DOHH2 (cell line): ENCODE measurements at regions not wholly inside any gene's neighbourhood (a gene's known extent, or its start where the extent isn't known, plus 50 kb on each side); places are given as distances from the start of the nearest gene placed in this dataset.

Source experiments
- H3F3A ChIP-seq: fragments of 200-600 bp; sonication (generic), shearing (Covaris generic); 2 replicates; pipeline ENCODE4 v1.6.0; 2016; ENCODE audit warnings: antibody characterized with exemption, mild to moderate bottlenecking; ENCODE audit not compliant: control insufficient read depth, insufficient read depth
- H3K27ac ChIP-seq: fragments of 200-600 bp; sonication (generic); 2 replicates; pipeline ENCODE4 v1.5.1; 2014; ENCODE audit warnings: low read depth, mild to moderate bottlenecking, low read length, moderate library complexity
- H3K27me3 ChIP-seq: fragments of 200-600 bp; sonication (generic); 2 replicates; pipeline ENCODE4 v1.6.1; 2014; ENCODE audit warnings: mild to moderate bottlenecking, low read length, mixed read lengths; ENCODE audit not compliant: control insufficient read depth
- H3K36me3 ChIP-seq: fragments of 200-600 bp; sonication (generic); 2 replicates; pipeline ENCODE4 v1.6.1; 2014; ENCODE audit warnings: mild to moderate bottlenecking, low read length, moderate library complexity, mixed read lengths; ENCODE audit not compliant: control insufficient read depth
- H3K4me1 ChIP-seq: fragments of 200-600 bp; sonication (generic); 2 replicates; pipeline ENCODE4 v1.6.1; 2014; ENCODE audit warnings: mild to moderate bottlenecking, low read length, mixed read lengths; ENCODE audit not compliant: control insufficient read depth
- H3K4me2 ChIP-seq: fragments of 200-600 bp; sonication (generic); 2 replicates; pipeline ENCODE4 v1.6.0; 2014; ENCODE audit warnings: mild to moderate bottlenecking, low read length, moderate library complexity
- H3K4me3 ChIP-seq: fragments of 200-600 bp; sonication (generic); 2 replicates; pipeline ENCODE4 v1.5.1; 2014; ENCODE audit warnings: mild to moderate bottlenecking, low read length, mixed read lengths
- H3K79me2 ChIP-seq: fragments of 200-600 bp; sonication (generic); 2 replicates; pipeline ENCODE4 v1.6.1; 2014; ENCODE audit warnings: mild to moderate bottlenecking, low read length, mixed read lengths; ENCODE audit not compliant: control insufficient read depth
- H3K9me2 ChIP-seq: fragments of 200-600 bp; sonication (generic); replicated peaks from 2 replicates; pipeline ENCODE4 v1.6.1; 2014; ENCODE audit warnings: mild to moderate bottlenecking, low read length, mixed read lengths; ENCODE audit not compliant: control insufficient read depth
- H3K9me3 ChIP-seq: fragments of 200-600 bp; sonication (generic); 2 replicates; pipeline ENCODE4 v1.6.1; 2014; ENCODE audit warnings: antibody characterized with exemption, low read length, mixed read lengths; ENCODE audit not compliant: control insufficient read depth, insufficient read depth
- H4K20me1 ChIP-seq: fragments of 200-600 bp; sonication (generic); 2 replicates; pipeline ENCODE4 v1.6.0; 2014; ENCODE audit warnings: low read depth, mild to moderate bottlenecking, antibody characterized with exemption, low read length, moderate library complexity; ENCODE audit not compliant: control insufficient read depth, insufficient read depth
- CTCF ChIP-seq: fragments of 200-600 bp; sonication (generic); IDR thresholded peaks from one replicate; pipeline ENCODE4 v1.5.1; 2014; ENCODE audit warnings: antibody characterized with exemption, mild to moderate bottlenecking, low read depth, low read length; ENCODE audit not compliant: poor library complexity, severe bottlenecking
- EZH2phosphoT487 ChIP-seq: fragments of 200-600 bp; sonication (generic); IDR thresholded peaks from 2 replicates; pipeline ENCODE4 v1.6.1; 2017; ENCODE audit warnings: borderline replicate concordance, mild to moderate bottlenecking, antibody characterized with exemption, low read length, moderate library complexity, mixed read lengths

DNA sequence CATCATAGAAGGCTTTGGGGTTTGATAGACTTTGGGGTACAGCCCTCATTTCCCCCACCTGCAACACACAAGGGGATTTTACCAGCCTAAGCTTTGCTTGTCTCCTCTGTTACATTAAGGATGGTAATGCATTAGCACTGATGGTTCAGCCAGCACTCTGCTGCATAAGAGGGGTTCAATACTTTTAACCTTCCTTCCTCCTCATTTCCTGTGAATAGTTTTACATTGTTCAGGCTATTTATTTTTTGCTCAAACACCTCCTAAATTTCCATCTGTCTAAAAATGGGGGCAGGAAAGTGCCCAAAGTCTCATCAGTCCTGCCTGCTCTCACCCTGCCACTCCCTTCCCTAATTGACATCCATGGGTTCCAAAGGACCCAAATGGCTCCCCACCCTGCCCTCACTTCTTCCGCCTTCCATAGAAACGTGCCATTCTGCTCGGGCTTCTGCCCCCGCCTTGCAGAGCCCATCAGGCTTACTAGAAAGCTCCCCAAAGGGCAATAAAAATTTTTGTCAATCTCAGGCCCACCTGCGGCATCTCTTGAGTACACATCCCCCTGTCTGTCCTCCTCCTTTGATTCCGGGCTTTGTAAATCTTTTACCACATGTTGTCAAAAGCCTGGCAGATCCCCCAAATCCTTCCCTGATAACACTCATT is 239.5 kb upstream of the SLC24A2 start:
- H3K4me1 ChIP-seq, result no peaks in the 10 kb centered on the region
- no peaks in the 10 kb centered on the region for H3K36me3 ChIP-seq
- no peaks in the 10 kb centered on the region for H3K9me2 ChIP-seq
- no peaks in the 10 kb centered on the region for H4K20me1 ChIP-seq
- no peak overlapping the region for H3K4me2 ChIP-seq
- H3K79me2 ChIP-seq, result no peaks in the 10 kb centered on the region
- H3K4me3 ChIP-seq, result no peak overlapping the region
- no peak overlapping the region for H3K27ac ChIP-seq
- no peaks in the 10 kb centered on the region for H3F3A ChIP-seq
- no peaks in the 10 kb centered on the region for H3K9me3 ChIP-seq
- no peak for TF ChIP-seq EZH2phosphoT487
- TF ChIP-seq CTCF, result no peak
- no peaks in the 10 kb centered on the region for H3K27me3 ChIP-seq

GRCh38 chr9:20023961-20024571 is 235.2 kb upstream of the SLC24A2 start:
- TF ChIP-seq EZH2phosphoT487, result no peak
- TF ChIP-seq CTCF, result no peak
- Histone ChIP-seq H3K9me3 (no peaks in the 10 kb centered on the region), H3K79me2 (no peaks in the 10 kb centered on the region), H3K36me3 (no peaks in the 10 kb centered on the region), H3K4me1 (no peaks in the 10 kb centered on the region), H4K20me1 (no peaks in the 10 kb centered on the region), H3K9me2 (no peaks in the 10 kb centered on the region), H3K4me2 (no peak overlapping the region), H3F3A (no peaks in the 10 kb centered on the region), H3K27ac (no peak overlapping the region), H3K4me3 (no peak overlapping the region), H3K27me3 (no peaks in the 10 kb centered on the region)

DNA sequence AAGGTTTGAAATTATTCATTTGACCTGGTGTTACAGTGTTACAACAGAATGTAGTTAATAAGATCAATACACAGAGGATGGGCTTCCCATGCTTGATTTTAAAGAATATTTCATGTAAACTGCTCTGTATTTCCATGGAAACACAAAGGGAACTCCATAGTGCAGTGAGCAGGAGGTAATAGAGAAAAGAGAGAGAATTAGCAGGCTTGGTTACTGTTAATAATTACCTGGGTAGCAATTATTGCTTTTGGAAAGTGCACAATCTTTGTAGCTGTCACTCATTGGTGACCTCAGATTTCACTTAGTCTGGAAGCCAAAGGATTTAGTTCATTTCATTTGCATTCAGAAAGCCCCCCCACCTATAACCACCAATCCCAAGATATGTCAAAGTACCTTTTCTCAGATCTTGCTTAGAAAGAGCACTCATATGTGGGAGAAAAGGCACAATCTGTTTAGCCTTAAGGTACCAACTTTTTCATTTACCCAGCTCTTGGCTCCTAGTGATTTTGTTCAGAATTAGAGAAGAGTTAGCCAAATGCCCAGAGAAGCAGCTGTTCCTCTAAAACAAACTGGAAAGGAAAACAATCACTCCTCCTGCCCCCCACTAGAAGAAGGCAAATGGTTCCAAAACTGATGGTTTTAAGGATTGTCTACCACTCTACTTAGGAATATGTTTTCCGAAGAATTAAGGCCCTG is 234.5 kb upstream of the SLC24A2 start:
- H3K27ac ChIP-seq, result no peak overlapping the region
- H3K4me1 ChIP-seq, result no peaks in the 10 kb centered on the region
- no peak overlapping the region for H3K4me2 ChIP-seq
- H3K9me3 ChIP-seq, result no peaks in the 10 kb centered on the region
- H3K36me3 ChIP-seq, result no peaks in the 10 kb centered on the region
- no peaks in the 10 kb centered on the region for H3K79me2 ChIP-seq
- no peak for TF ChIP-seq CTCF
- TF ChIP-seq EZH2phosphoT487, result no peak
- no peaks in the 10 kb centered on the region for H3K9me2 ChIP-seq
- no peaks in the 10 kb centered on the region for H4K20me1 ChIP-seq
- no peaks in the 10 kb centered on the region for H3F3A ChIP-seq
- H3K4me3 ChIP-seq, result no peak overlapping the region
- H3K27me3 ChIP-seq, result no peaks in the 10 kb centered on the region
